PC-9 (cell line): ENCODE measurements at regions not wholly inside any gene's neighbourhood (a gene's known extent, or its start where the extent isn't known, plus 50 kb on each side); places are given as distances from the start of the nearest gene placed in this dataset.

Experiments used
- BruUV-seq: library from RNA; stranded (reverse); fragments of 400-500 nt; replicated peaks from 2 replicates; lab custom pipeline; 2021; lab: Mats Ljungman, UMichigan
- CTCF ChIA-PET: fragments of 300-600 bp; sonication (Branson Sonifier 250); formaldehyde crosslinking; loops from one replicate; lab custom pipeline; 2022; ENCODE audit warnings: antibody characterized with exemption; lab: Charles Lee
- POLR2A ChIA-PET: fragments of 300-600 bp; sonication (Branson Sonifier 250); formaldehyde crosslinking; loops from one replicate; lab custom pipeline; 2022; ENCODE audit warnings: antibody characterized with exemption; ENCODE audit not compliant: unreplicated experiment; lab: Charles Lee
- DNase-seq, 2 experiments: peaks; one replicate each; pipeline versions ENCODE4 v3.0.0 to v3.0.0-alpha.2; 2015 to 2022; ENCODE audit warnings: mixed read lengths in 1 of 2
- H2AFZ ChIP-seq: fragments of 200-600 bp; sonication (generic); 2 replicates; pipeline ENCODE4 v1.8.1; 2017; ENCODE audit warnings: antibody characterized with exemption
- H3F3A ChIP-seq: fragments of 200-600 bp; sonication (generic); 2 replicates; pipeline ENCODE4 v1.8.1; 2017; ENCODE audit warnings: antibody characterized with exemption, mild to moderate bottlenecking, low read depth; ENCODE audit not compliant: insufficient read depth
- H3K27ac ChIP-seq: fragments of 200-600 bp; sonication (generic); 2 replicates; pipeline ENCODE4 v1.6.1; 2016; ENCODE audit warnings: mixed run types
- H3K27me3 ChIP-seq: fragments of 200-600 bp; sonication (generic); 2 replicates; pipeline ENCODE4 v1.6.1; 2016; ENCODE audit warnings: low read depth, mixed run types; ENCODE audit not compliant: insufficient read depth
- H3K36me3 ChIP-seq: fragments of 200-600 bp; sonication (generic); 2 replicates; pipeline ENCODE4 v1.6.1; 2016; ENCODE audit warnings: low read depth, mixed run types
- H3K4me1 ChIP-seq: fragments of 200-600 bp; sonication (generic); replicated peaks from 2 replicates; pipeline ENCODE4 v1.6.1; 2016; ENCODE audit warnings: mixed run types; ENCODE audit not compliant: insufficient read depth
- H3K4me2 ChIP-seq: fragments of 200-600 bp; sonication (generic); 2 replicates; pipeline ENCODE4 v1.6.1; 2017; ENCODE audit warnings: mixed run types
- H3K4me3 ChIP-seq: fragments of 200-600 bp; sonication (generic); 2 replicates; pipeline ENCODE4 v1.6.1; 2016; ENCODE audit warnings: mixed run types
- H3K79me2 ChIP-seq: fragments of 200-600 bp; sonication (generic); 2 replicates; pipeline ENCODE4 v1.6.1; 2017; ENCODE audit warnings: low read depth, mixed run types
- H3K9me2 ChIP-seq: fragments of 200-600 bp; sonication (generic); 2 replicates; pipeline ENCODE4 v1.8.1; 2017; ENCODE audit warnings: mild to moderate bottlenecking; ENCODE audit not compliant: insufficient read depth
- H3K9me3 ChIP-seq: fragments of 200-600 bp; sonication (generic); 2 replicates; pipeline ENCODE4 v1.8.1; 2016; ENCODE audit warnings: low read depth; ENCODE audit not compliant: insufficient read depth
- H4K20me1 ChIP-seq: fragments of 200-600 bp; sonication (generic); 2 replicates; pipeline ENCODE4 v1.8.1; 2017; ENCODE audit not compliant: insufficient read depth
- CTCF ChIP-seq: fragments of 200-600 bp; sonication (generic); conservative IDR thresholded peaks from 2 replicates; pipeline ENCODE4 v1.6.1; 2017; ENCODE audit warnings: mixed run types, antibody characterized with exemption, mild to moderate bottlenecking, moderate library complexity
- EZH2 ChIP-seq: fragments of 200-600 bp; sonication (generic); IDR thresholded peaks from 2 replicates; pipeline ENCODE4 v1.8.0; 2017; ENCODE audit warnings: antibody characterized with exemption, low read depth
- intact Hi-C: fragments of 100-400 bp; cut with micrococcal nuclease; formaldehyde crosslinking; loops from one replicate; pipeline ENCODE4 v1.10.0; 2022; ENCODE audit not compliant: unreplicated experiment

DNA sequence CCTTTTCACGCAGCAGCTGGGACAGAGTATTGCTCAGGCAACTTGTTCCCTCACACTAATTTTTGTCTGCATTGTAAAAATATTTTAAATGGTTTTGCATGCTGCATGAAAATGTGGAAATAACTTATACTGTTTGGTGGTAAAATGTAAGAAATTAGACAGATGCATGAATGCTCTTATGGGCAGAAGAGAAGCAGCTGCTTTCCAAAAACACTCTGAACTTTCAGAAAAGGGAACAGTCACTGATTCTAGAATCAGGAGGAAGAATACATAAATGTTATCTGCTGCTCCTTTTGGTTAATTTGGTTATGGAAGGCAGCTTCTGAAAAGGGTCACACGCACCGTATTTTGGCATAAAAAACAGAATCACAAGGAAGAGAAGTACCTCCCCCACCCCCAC is 87.0 kb upstream of the RUNX1 start:
- H3K27ac ChIP-seq, result peak overlapping the region; percentile 99
- H3K36me3 ChIP-seq, result no peaks in the 10 kb centered on the region
- peak overlapping the region; percentile 22; the same call in 1 of the 2 replicates for H3K4me3 ChIP-seq
- BruUV-seq, result no TSS peak
- no peaks in the 10 kb centered on the region for H3K9me3 ChIP-seq
- no peak for TF ChIP-seq CTCF
- H4K20me1 ChIP-seq, result no peaks in the 10 kb centered on the region
- ChIA-PET POLR2A (interaction anchor here (0.5 to 0.9 kb wide), 5 partner anchors 25 to 1547 kb away, joined by 3 to 6 read pairs (median 3); no protein-coding TSS in a partner anchor), CTCF (no interaction called here)
- H3K27me3 ChIP-seq, result no peaks in the 10 kb centered on the region
- no peak overlapping the region for H2AFZ ChIP-seq
- H3K9me2 ChIP-seq, result no peaks in the 10 kb centered on the region
- intact Hi-C loops, result loop anchor here (1.0 to 10.0 kb wide), 5 partner anchors 89 to 444 kb away; no protein-coding TSS in a partner anchor
- H3K79me2 ChIP-seq, result no peaks in the 10 kb centered on the region
- peaks cover 53% of the 10 kb centered on the region for H3K4me1 ChIP-seq
- H3F3A ChIP-seq, result peaks cover 36% of the 10 kb centered on the region
- no peak for DNase-seq
- peak overlapping the region; percentile 77 for H3K4me2 ChIP-seq

DNA sequence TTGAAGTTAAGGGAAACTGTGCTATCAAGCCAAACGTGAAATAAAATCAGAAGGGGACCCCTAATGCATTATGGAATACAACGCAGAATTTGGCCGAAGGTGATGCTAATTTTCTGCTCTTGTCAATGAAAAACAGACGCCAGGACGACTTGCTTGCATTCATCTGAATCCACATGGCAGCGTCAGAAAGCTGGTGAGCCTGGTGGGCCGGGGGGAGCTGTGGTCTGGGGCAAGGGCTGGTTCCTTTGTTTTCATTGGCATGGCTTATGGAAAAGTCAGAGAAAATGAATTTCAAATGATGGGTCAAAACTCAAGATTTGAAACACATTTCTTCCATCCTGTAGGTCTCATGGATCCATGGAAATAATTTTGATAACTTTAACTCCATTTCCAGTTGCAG is 86.4 kb upstream of the RUNX1 start:
- H2AFZ ChIP-seq, result no peak overlapping the region
- ChIA-PET POLR2A (interaction anchor here (0.6 kb wide), 2 partner anchors 24 to 1546 kb away, joined by 3 to 4 read pairs; no protein-coding TSS in a partner anchor), CTCF (no interaction called here)
- intact Hi-C loops, result loop anchor here (5.0 to 10.0 kb wide), 2 partner anchors 171 to 443 kb away; no protein-coding TSS in a partner anchor
- no peak for DNase-seq
- H3K9me2 ChIP-seq, result no peaks in the 10 kb centered on the region
- BruUV-seq, result no TSS peak
- H3K4me1 ChIP-seq, result peaks cover 53% of the 10 kb centered on the region
- no peaks in the 10 kb centered on the region for H3K36me3 ChIP-seq
- H3K4me2 ChIP-seq, result peak overlapping the region; percentile 77
- H3K79me2 ChIP-seq, result no peaks in the 10 kb centered on the region
- H4K20me1 ChIP-seq, result no peaks in the 10 kb centered on the region
- no peak overlapping the region for H3K4me3 ChIP-seq
- no peaks in the 10 kb centered on the region for H3K9me3 ChIP-seq
- no peak for TF ChIP-seq CTCF
- TF ChIP-seq EZH2, result no peak
- peak overlapping the region; percentile 99 for H3K27ac ChIP-seq
- no peaks in the 10 kb centered on the region for H3K27me3 ChIP-seq
- H3F3A ChIP-seq, result peaks cover 36% of the 10 kb centered on the region

GRCh38 chr21:35134309-35134708 is 85.2 kb upstream of the RUNX1 start:
- no peak for DNase-seq
- no TSS peak for BruUV-seq
- Histone ChIP-seq H3F3A (peaks cover 33% of the 10 kb centered on the region), H3K36me3 (no peaks in the 10 kb centered on the region), H3K27ac (no peak overlapping the region), H3K4me1 (peaks cover 46% of the 10 kb centered on the region), H3K4me3 (no peak overlapping the region), H4K20me1 (no peaks in the 10 kb centered on the region), H3K9me2 (no peaks in the 10 kb centered on the region), H3K4me2 (no peak overlapping the region), H3K27me3 (no peaks in the 10 kb centered on the region), H3K9me3 (no peaks in the 10 kb centered on the region; the same call in none of the 2 replicates), H3K79me2 (no peaks in the 10 kb centered on the region), H2AFZ (no peak overlapping the region)
- TF ChIP-seq CTCF (no peak), EZH2 (no peak)
- intact Hi-C loops, result loop anchor here (10.0 kb wide), 1 partner anchor 170 kb away; no protein-coding TSS in a partner anchor
- ChIA-PET CTCF (no interaction called here), POLR2A (no interaction called here)
